WTC11 (cell line): ENCODE measurements at regions not wholly inside any gene's neighbourhood (a gene's known extent, or its start where the extent isn't known, plus 50 kb on each side); places are given as distances from the start of the nearest gene placed in this dataset.

ENCODE experiments used
- ATAC-seq: fragments of 200-7000 bp; cut with Tn5 transposase; 2 replicates; pipeline ENCODE4 v1.10.0; 2021; ENCODE audit warnings: mild to moderate bottlenecking, moderate library complexity
- CTCF ChIA-PET: fragments of 300-600 bp; sonication (Branson Sonifier 250); formaldehyde crosslinking; loops from one replicate; lab custom pipeline; 2021; ENCODE audit warnings: antibody characterized with exemption; lab: Charles Lee
- POLR2A ChIA-PET: fragments of 350-600 bp; sonication (Branson Sonifier 250); formaldehyde crosslinking; loops from one replicate; lab custom pipeline; 2021; ENCODE audit warnings: antibody characterized with exemption; lab: Charles Lee
- DNase-seq: peaks from one replicate; pipeline ENCODE4 v3.0.0; 2021; ENCODE audit warnings: low spot score
- H3K27ac Mint-ChIP-seq: 2 replicates; pipeline ENCODE4 v1.8.0; 2021; ENCODE audit warnings: mixed read lengths
- H3K27me3 Mint-ChIP-seq: 2 replicates; pipeline ENCODE4 v1.8.0; 2021; ENCODE audit warnings: low read depth, mild to moderate bottlenecking, moderate library complexity, mixed read lengths
- H3K36me3 Mint-ChIP-seq: 2 replicates; pipeline ENCODE4 v1.8.0; 2021; ENCODE audit warnings: mixed read lengths
- H3K4me1 Mint-ChIP-seq: 2 replicates; pipeline ENCODE4 v1.8.0; 2022; ENCODE audit warnings: mixed read lengths
- H3K4me3 Mint-ChIP-seq: 2 replicates; pipeline ENCODE4 v1.8.0; 2021; ENCODE audit warnings: mild to moderate bottlenecking, moderate library complexity, mixed read lengths
- H3K9me3 Mint-ChIP-seq: 2 replicates; pipeline ENCODE4 v1.8.0; 2021; ENCODE audit warnings: mixed read lengths
- AFF4 ChIP-seq: sonication (generic); formaldehyde crosslinking; IDR thresholded peaks from 2 replicates; pipeline ENCODE4 v1.8.1; 2023; ENCODE audit warnings: mild to moderate bottlenecking, missing genetic modification reagents, borderline replicate concordance
- GTF2I ChIP-seq: fragments of 250-450 bp; sonication (Bioruptor Pico); conservative IDR thresholded peaks from 2 replicates; pipeline ENCODE4 v1.4.0; 2021; ENCODE audit warnings: mild to moderate bottlenecking
- USF2 ChIP-seq: sonication (generic); formaldehyde crosslinking; IDR thresholded peaks from 2 replicates; pipeline ENCODE4 v1.8.1; 2023; ENCODE audit warnings: mild to moderate bottlenecking, missing genetic modification reagents, moderate library complexity
- ZNF532 ChIP-seq: fragments of 250-450 bp; sonication (Bioruptor Pico); IDR thresholded peaks from 2 replicates; pipeline ENCODE4 v1.9.0; 2021; ENCODE audit warnings: mild to moderate bottlenecking, borderline replicate concordance
- TF ChIP-seq, protein P1 (sequence below): sonication (generic); formaldehyde crosslinking; conservative IDR thresholded peaks from 2 replicates; pipeline ENCODE4 v1.8.1; 2022; ENCODE audit warnings: mild to moderate bottlenecking, missing genetic modification reagents

GRCh38 chr11:80346353-80347059 lies 905.7 kb upstream of the TENM4 start:
- POLR2A ChIA-PET: no interaction called here

DNA sequence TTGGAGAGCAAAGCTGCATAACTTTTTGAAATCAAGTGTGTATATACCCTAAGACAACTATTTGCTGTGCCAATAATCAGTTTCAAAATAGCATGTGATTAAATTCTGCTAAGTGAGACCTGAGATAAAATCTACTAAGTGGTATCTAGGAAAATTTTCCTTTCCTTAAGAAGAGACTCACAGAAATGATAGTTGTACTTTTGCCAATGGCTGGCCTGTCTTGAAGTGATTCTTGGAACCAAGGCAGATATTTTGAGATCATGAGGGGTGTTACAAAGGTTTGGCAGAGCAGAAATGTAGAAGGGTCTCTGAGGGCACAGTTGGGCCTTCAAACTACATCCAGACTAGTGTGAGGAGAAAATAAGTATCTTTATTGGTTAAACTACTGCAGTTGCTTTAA lies 902.6 kb upstream of the TENM4 start:
- CTCF ChIA-PET: no interaction called here

More at GRCh38 chr11:80346353-80347059, 905.7 kb upstream of the TENM4 start:
- no peaks in the 10 kb centered on the region for H3K27me3 Mint-ChIP-seq
- ATAC-seq (no peak), DNase-seq (no peak)
- TF ChIP-seq GTF2I (CRISPR knock-in tag): no peak
- TF ChIP-seq USF2 (CRISPR knock-in tag): no peak
- TF ChIP-seq, protein P1, sequence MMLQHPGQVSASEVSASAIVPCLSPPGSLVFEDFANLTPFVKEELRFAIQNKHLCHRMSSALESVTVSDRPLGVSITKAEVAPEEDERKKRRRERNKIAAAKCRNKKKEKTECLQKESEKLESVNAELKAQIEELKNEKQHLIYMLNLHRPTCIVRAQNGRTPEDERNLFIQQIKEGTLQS (CRISPR knock-in tag): no peak
- H3K4me3 Mint-ChIP-seq: no peak overlapping the region
- H3K36me3 Mint-ChIP-seq: no peaks in the 10 kb centered on the region
- H3K4me1 Mint-ChIP-seq: no peaks in the 10 kb centered on the region
- no peak overlapping the region for H3K27ac Mint-ChIP-seq
- CTCF ChIA-PET: no interaction called here
- H3K9me3 Mint-ChIP-seq: no peaks in the 10 kb centered on the region

More for the DNA sequence above, 902.6 kb upstream of the TENM4 start:
- TF ChIP-seq AFF4 (CRISPR knock-in tag) (no peak), ZNF532 (CRISPR knock-in tag) (no peak)
- no peak for ATAC-seq
- 0 out of 2 replicates have a peak overlapping the region, but pooled peaks have one; percentile 21 for H3K27ac Mint-ChIP-seq
- no peak for DNase-seq
- H3K36me3 Mint-ChIP-seq: no peaks in the 10 kb centered on the region
- no peaks in the 10 kb centered on the region for H3K4me1 Mint-ChIP-seq
- H3K4me3 Mint-ChIP-seq: no peak overlapping the region
- POLR2A ChIA-PET: no interaction called here
- H3K27me3 Mint-ChIP-seq: no peaks in the 10 kb centered on the region
- H3K9me3 Mint-ChIP-seq: no peaks in the 10 kb centered on the region; the same call in 1 of the 2 replicates
